GM12873 (cell line): ENCODE measurements at regions not wholly inside any gene's neighbourhood (a gene's known extent, or its start where the extent isn't known, plus 50 kb on each side); places are given as distances from the start of the nearest gene placed in this dataset.

Source experiments
- CTCF ChIP-seq: IDR thresholded peaks from 2 replicates; pipeline ENCODE4 v1.5.1; 2012; ENCODE audit warnings: low read depth, mild to moderate bottlenecking, moderate library complexity, low read length, control low read depth; ENCODE audit not compliant: insufficient read depth; ENCODE audit errors: missing control alignments

GRCh38 chr14:101470266-101470665, 91.0 kb upstream of the DIO3 start:
- no peak for TF ChIP-seq CTCF

GRCh38 chr14:101471723-101472517, 89.4 kb upstream of the DIO3 start:
- TF ChIP-seq CTCF: no peak

GRCh38 chr14:101472518-101472849, 88.8 kb upstream of the DIO3 start:
- TF ChIP-seq CTCF: no peak

GRCh38 chr14:101473045-101473729, 88.1 kb upstream of the DIO3 start:
- TF ChIP-seq CTCF: no peak

- no peak for TF ChIP-seq CTCF
Observed at GRCh38 chr14:101473795-101474562, 87.3 kb upstream of the DIO3 start.

GRCh38 chr14:101474563-101475455, 86.5 kb upstream of the DIO3 start:
- TF ChIP-seq CTCF: no peak
